K562 (cell line): ENCODE measurements at regions not wholly inside any gene's neighbourhood (a gene's known extent, or its start where the extent isn't known, plus 50 kb on each side); places are given as distances from the start of the nearest gene placed in this dataset.

Experiments used
- ATAC-seq: fragments of 200-7000 bp; cut with Tn5 transposase; 3 replicates; pipeline ENCODE4 v1.9.1; 2020; ENCODE audit warnings: moderate library complexity
- BruUV-seq: library from RNA; stranded (reverse); fragments of 400-500 nt; replicated peaks from 2 replicates; lab custom pipeline; 2021; lab: Mats Ljungman, UMichigan
- CTCF ChIA-PET: fragments of 300-600 bp; formaldehyde crosslinking; extraction: SDS; loops from one replicate; lab custom pipeline; 2021; ENCODE audit warnings: low intra/inter-chr PET ratio; lab: Yijun Ruan, JAX
- POLR2A ChIA-PET: fragments of 300-600, 350-650 bp; sonication (Branson Sonifier 250); formaldehyde crosslinking; extraction: SDS; loops from one replicate; lab custom pipeline; 2021; ENCODE audit warnings: antibody characterized with exemption, inconsistent platforms; lab: Yijun Ruan, JAX
- DNase-seq, 4 experiments: peaks; one replicate each; pipeline versions ENCODE4 v3.0.0 to v3.0.0-alpha.2; 2011 to 2018; ENCODE audit warnings: low spot score in 3 of 4, mixed read lengths in 3 of 4; ENCODE audit errors: extremely low read depth in 1 of 4
- FAIRE-seq: peaks from 2 replicates; lab custom pipeline; 2011; peaks lifted over from hg19 to GRCh38; lab: Jason Lieb, UNC
- H2AFZ ChIP-seq: 2 replicates; pipeline ENCODE4 v1.6.0; 2011; ENCODE audit warnings: low read depth, low read length, control low read depth, inconsistent platforms
- H3K27ac ChIP-seq: fragments of 200-600 bp; 3 replicates; pipeline ENCODE4 v1.8.0; 2011; ENCODE audit warnings: low read depth, mild to moderate bottlenecking, control low read depth, inconsistent platforms, low read length, moderate library complexity, mixed read lengths; ENCODE audit errors: extremely low read depth
- H3K27me3 ChIP-seq, 2 experiments: fragments of 300-600 bp in 1 of 2; 2 replicates in 1 of 2; 3 replicates in 1 of 2; pipeline versions ENCODE4 v1.6.0 to v1.8.0; 2011; ENCODE audit warnings: inconsistent platforms in 2 of 2, low read length in 2 of 2, mild to moderate bottlenecking in 1 of 2, mixed read lengths in 1 of 2, moderate library complexity in 1 of 2; ENCODE audit not compliant: control insufficient read depth in 2 of 2, insufficient read depth in 2 of 2
- H3K36me3 ChIP-seq: fragments of 300-600 bp; 3 replicates; pipeline ENCODE4 v1.8.0; 2011; ENCODE audit warnings: mild to moderate bottlenecking, low read length, inconsistent platforms; ENCODE audit not compliant: control insufficient read depth, insufficient read depth
- H3K4me1 ChIP-seq, 2 experiments: fragments of 200-600 bp in 1 of 2; replicated peaks in 1 of 2; 2 replicates in 1 of 2; 3 replicates in 1 of 2; pipeline versions ENCODE4 v1.5.1 to v1.8.0; 2011; ENCODE audit warnings: inconsistent platforms in 2 of 2, low read length in 2 of 2, mild to moderate bottlenecking in 1 of 2, mixed read lengths in 1 of 2, moderate library complexity in 1 of 2; ENCODE audit not compliant: control insufficient read depth in 2 of 2, insufficient read depth in 2 of 2
- H3K4me2 ChIP-seq: 2 replicates; pipeline ENCODE4 v1.6.1; 2011; ENCODE audit warnings: low read length, control low read depth, inconsistent platforms, mixed read lengths; ENCODE audit not compliant: insufficient read depth
- H3K4me3 ChIP-seq: fragments of 200-600 bp; sonication (generic), shearing (Covaris generic); 2 replicates; pipeline ENCODE4 v1.5.1; 2016; ENCODE audit warnings: control low read depth, inconsistent platforms
- H3K79me2 ChIP-seq: fragments of 200-600 bp; 3 replicates; pipeline ENCODE4 v1.8.0; 2011; ENCODE audit warnings: low read length, inconsistent platforms; ENCODE audit not compliant: control insufficient read depth, insufficient read depth
- H3K9ac ChIP-seq, 2 experiments: 2 replicates each; pipeline versions ENCODE4 v1.6.0 to v1.6.1; 2011; ENCODE audit warnings: low read depth in 2 of 2, low read length in 2 of 2, control low read depth in 1 of 2, inconsistent platforms in 1 of 2, mild to moderate bottlenecking in 1 of 2, mixed read lengths in 1 of 2; ENCODE audit not compliant: insufficient read depth in 1 of 2
- H3K9me1 ChIP-seq: one replicate; pipeline ENCODE4 v1.6.0; 2011; ENCODE audit warnings: inconsistent platforms, mild to moderate bottlenecking, low read length, moderate library complexity; ENCODE audit not compliant: control insufficient read depth, insufficient read depth
- H3K9me3 ChIP-seq: replicated peaks from 2 replicates; pipeline ENCODE4 v1.5.1; 2011; ENCODE audit warnings: low read depth, low read length, inconsistent platforms; ENCODE audit not compliant: control insufficient read depth, insufficient read depth
- H4K20me1 ChIP-seq: replicated peaks from 2 replicates; pipeline ENCODE4 v1.6.1; 2011; ENCODE audit warnings: low read length, inconsistent platforms, mixed read lengths; ENCODE audit not compliant: control insufficient read depth, insufficient read depth
- KLF16 ChIP-seq: IDR thresholded peaks from 2 replicates; pipeline ENCODE4 v1.6.1; 2016; ENCODE audit warnings: antibody characterized with exemption
- NFE2L1 ChIP-seq: fragments of 450-650 bp; IDR thresholded peaks from 2 replicates; pipeline ENCODE4 v1.6.1; 2016; ENCODE audit warnings: missing genetic modification characterization, low read depth, mild to moderate bottlenecking, missing compliant biosample characterization, moderate library complexity, borderline replicate concordance
- ZEB2 ChIP-seq: fragments of 450-650 bp; IDR thresholded peaks from 2 replicates; pipeline ENCODE4 v1.6.1; 2016
- WGBS: fragments of 100-300 bp; shearing (Covaris generic); methylation state at CpG from one replicate; pipeline ENCODE4 v1.1.6; 2016; ENCODE audit warnings: low coverage, mixed read lengths; ENCODE audit not compliant: insufficient coverage; ENCODE audit errors: missing lambda C conversion rate; 5-methylcytosine and 5-hydroxymethylcytosine counted together
- in situ Hi-C: fragments of 300-500 bp; cut with MboI; formaldehyde crosslinking; loops from 4 replicates; pipeline ENCODE4 v1.15.0; 2018; ENCODE audit warnings: inconsistent platforms, mixed read lengths
- intact Hi-C: fragments of 100-400 bp; cut with micrococcal nuclease; formaldehyde crosslinking; loops from 2 replicates; pipeline ENCODE4 v1.14.2; 2022
- TF ChIP-seq, protein P1 (sequence below): sonication (generic); formaldehyde crosslinking; IDR thresholded peaks from 2 replicates; pipeline ENCODE4 v1.8.1; 2023; ENCODE audit warnings: mild to moderate bottlenecking, missing genetic modification reagents
- TF ChIP-seq, protein P2 (sequence below): fragments of 250-450 bp; sonication (Bioruptor Pico); IDR thresholded peaks from 2 replicates; pipeline ENCODE4 v1.4.0; 2020; ENCODE audit warnings: mild to moderate bottlenecking, moderate library complexity
- TF ChIP-seq, protein P3 (sequence below), 2 experiments: fragments of 450-650 bp; formaldehyde crosslinking in 1 of 2; IDR thresholded peaks; 2 replicates each; pipeline versions ENCODE4 v1.4.0 to v1.6.1; 2014 to 2020; ENCODE audit warnings: mild to moderate bottlenecking in 2 of 2, borderline replicate concordance in 1 of 2, low read depth in 1 of 2

DNA sequence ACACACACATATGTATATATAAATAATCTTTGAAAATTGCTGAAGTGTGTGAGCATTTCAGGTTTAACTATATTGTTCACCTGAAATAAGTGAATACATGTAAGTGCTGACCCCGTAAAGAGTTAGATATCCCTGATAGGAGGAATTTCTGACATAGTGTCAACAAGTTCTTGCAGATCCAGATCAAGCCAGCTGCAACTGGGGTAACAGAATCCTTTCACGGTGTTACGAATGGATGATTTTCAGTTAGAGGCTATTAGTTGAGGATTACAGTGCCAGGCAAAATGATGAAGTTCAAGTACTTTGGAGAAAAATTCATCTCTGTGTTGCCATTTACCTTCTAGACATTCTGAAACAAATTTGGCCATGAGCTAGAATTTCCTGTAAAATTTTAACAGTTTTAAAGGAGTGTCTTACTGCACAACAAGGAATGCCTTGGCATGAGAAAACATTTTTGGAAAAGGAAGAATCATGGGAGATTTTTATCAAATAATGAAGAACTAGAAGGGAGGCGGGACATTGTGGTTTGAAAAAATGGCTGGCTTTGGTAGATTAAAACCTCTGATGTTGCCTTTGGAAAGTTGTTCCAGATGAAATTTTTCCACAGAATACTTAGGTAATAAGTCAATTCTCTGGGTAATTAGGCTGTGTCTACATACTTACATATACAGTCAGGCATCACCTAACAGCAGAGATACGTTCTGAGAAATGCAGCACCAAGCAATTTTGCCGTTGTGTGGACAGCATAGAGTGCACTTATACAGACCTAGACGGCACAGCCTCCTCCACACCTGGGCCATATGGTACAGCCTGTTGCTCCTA lies 84.4 kb upstream of the FAT1 start:
- ATAC-seq (peak; percentile 85), DNase-seq (no peak), FAIRE-seq (no peak)
- ChIA-PET CTCF (no interaction called here), POLR2A (no interaction called here)
- WGBS, result 29% methylated on average over 7 of the region's 7 CpGs
- Histone ChIP-seq H4K20me1 (no peaks in the 10 kb centered on the region), H3K9me3 (no peaks in the 10 kb centered on the region), H3K9ac (peak overlapping the region in 1 of 2 experiments; percentile 15; a peak in 2 of 4 replicates), H3K36me3 (no peaks in the 10 kb centered on the region; the same call in 2 of the 3 replicates), H2AFZ (peak overlapping the region; percentile 81), H3K4me2 (peak overlapping the region; percentile 59), H3K79me2 (no peaks in the 10 kb centered on the region), H3K9me1 (no peaks in the 10 kb centered on the region), H3K27me3 (no peaks in the 10 kb centered on the region), H3K27ac (peak overlapping the region; percentile 59), H3K4me3 (no peak overlapping the region), H3K4me1 (peaks cover 3 to 11% of the 10 kb centered on the region in 2 experiments; a peak in 2 of 5 replicates)
- no TSS peak for BruUV-seq
- intact Hi-C loops (no loop called here), in situ Hi-C loops (no loop called here)
- TF ChIP-seq, protein P1, sequence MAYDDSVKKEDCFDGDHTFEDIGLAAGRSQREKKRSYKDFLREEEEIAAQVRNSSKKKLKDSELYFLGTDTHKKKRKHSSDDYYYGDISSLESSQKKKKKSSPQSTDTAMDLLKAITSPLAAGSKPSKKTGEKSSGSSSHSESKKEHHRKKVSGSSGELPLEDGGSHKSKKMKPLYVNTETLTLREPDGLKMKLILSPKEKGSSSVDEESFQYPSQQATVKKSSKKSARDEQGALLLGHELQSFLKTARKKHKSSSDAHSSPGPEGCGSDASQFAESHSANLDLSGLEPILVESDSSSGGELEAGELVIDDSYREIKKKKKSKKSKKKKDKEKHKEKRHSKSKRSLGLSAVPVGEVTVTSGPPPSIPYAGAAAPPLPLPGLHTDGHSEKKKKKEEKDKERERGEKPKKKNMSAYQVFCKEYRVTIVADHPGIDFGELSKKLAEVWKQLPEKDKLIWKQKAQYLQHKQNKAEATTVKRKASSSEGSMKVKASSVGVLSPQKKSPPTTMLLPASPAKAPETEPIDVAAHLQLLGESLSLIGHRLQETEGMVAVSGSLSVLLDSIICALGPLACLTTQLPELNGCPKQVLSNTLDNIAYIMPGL (CRISPR knock-in tag), result no peak
- TF ChIP-seq, protein P2, sequence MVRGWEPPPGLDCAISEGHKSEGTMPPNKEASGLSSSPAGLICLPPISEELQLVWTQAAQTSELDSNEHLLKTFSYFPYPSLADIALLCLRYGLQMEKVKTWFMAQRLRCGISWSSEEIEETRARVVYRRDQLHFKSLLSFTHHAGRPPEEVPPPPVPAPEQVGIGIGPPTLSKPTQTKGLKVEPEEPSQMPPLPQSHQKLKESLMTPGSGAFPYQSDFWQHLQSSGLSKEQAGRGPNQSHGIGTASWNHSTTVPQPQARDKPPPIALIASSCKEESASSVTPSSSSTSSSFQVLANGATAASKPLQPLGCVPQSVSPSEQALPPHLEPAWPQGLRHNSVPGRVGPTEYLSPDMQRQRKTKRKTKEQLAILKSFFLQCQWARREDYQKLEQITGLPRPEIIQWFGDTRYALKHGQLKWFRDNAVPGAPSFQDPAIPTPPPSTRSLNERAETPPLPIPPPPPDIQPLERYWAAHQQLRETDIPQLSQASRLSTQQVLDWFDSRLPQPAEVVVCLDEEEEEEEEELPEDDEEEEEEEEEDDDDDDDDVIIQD (CRISPR knock-in tag), result no peak
- TF ChIP-seq KLF16 (peak; percentile 60; the same call in 1 of the 2 replicates), NFE2L1 (tag) (no peak), ZEB2 (0 out of 2 replicates have a peak, but pooled peaks have one; percentile 40)
- TF ChIP-seq, protein P3, sequence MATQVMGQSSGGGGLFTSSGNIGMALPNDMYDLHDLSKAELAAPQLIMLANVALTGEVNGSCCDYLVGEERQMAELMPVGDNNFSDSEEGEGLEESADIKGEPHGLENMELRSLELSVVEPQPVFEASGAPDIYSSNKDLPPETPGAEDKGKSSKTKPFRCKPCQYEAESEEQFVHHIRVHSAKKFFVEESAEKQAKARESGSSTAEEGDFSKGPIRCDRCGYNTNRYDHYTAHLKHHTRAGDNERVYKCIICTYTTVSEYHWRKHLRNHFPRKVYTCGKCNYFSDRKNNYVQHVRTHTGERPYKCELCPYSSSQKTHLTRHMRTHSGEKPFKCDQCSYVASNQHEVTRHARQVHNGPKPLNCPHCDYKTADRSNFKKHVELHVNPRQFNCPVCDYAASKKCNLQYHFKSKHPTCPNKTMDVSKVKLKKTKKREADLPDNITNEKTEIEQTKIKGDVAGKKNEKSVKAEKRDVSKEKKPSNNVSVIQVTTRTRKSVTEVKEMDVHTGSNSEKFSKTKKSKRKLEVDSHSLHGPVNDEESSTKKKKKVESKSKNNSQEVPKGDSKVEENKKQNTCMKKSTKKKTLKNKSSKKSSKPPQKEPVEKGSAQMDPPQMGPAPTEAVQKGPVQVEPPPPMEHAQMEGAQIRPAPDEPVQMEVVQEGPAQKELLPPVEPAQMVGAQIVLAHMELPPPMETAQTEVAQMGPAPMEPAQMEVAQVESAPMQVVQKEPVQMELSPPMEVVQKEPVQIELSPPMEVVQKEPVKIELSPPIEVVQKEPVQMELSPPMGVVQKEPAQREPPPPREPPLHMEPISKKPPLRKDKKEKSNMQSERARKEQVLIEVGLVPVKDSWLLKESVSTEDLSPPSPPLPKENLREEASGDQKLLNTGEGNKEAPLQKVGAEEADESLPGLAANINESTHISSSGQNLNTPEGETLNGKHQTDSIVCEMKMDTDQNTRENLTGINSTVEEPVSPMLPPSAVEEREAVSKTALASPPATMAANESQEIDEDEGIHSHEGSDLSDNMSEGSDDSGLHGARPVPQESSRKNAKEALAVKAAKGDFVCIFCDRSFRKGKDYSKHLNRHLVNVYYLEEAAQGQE (IDR thresholded peaks at IDR 0.05; ENCODE audit: borderline replicate concordance), result peak; percentile 85
- TF ChIP-seq, protein P3 (CRISPR knock-in tag; IDR thresholded peaks at IDR 0.05; ENCODE audit: low read depth), result no peak
